HT1080 (cell line): ENCODE measurements at regions not wholly inside any gene's neighbourhood (a gene's known extent, or its start where the extent isn't known, plus 50 kb on each side); places are given as distances from the start of the nearest gene placed in this dataset.
A peak's percentile ranks its signal among the peaks of the same experiment; 100 is the strongest.

ENCODE experiments used
- DNase-seq: peaks from one replicate; pipeline ENCODE4 v3.0.0-alpha.2; 2015; ENCODE audit warnings: low read depth

DNA sequence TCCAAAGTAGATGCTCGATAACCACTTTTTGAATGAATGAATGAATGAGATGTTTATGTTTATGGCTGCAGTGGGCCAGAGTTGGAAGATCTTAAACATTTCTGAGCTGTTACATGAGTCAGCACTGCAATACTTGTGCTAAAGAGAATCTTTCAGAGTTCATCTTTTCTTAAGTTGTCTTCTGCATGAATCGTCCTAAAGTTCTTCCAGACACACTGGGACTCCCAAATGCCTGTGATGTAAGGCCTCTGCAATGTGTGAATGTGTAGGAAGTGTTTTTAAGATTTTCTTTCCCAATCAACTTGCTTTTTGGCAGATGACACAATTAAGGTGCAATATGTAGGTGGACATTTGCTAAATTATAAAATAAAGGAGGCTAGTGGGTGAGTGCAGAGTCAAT, 50.3 kb upstream of the TRIM9 start:
- no peak for DNase-seq

DNA sequence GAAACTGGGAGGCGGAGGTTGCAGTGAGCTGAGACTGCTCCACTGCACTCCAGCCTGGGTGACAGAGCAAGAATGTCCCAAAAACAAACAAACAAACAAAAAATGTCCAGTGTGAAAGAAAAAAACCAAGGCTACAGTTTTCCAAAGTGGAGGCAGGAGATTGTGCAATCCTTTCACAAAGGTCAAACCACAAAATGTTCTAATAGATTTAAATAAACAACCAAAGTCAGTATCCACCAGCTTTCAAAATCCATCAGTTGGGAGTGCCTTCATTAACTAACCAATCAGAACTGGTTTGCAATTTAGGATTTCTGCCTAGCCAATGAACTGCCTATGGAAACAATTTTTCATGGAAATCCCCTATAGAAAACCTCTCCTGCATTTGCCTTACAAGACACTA, 52.3 kb upstream of the TRIM9 start:
- DNase-seq, result no peak

- no peak for DNase-seq
These were observed 60.4 kb upstream of the TRIM9 start for GRCh38 chr14:51155326-51155725.

DNA sequence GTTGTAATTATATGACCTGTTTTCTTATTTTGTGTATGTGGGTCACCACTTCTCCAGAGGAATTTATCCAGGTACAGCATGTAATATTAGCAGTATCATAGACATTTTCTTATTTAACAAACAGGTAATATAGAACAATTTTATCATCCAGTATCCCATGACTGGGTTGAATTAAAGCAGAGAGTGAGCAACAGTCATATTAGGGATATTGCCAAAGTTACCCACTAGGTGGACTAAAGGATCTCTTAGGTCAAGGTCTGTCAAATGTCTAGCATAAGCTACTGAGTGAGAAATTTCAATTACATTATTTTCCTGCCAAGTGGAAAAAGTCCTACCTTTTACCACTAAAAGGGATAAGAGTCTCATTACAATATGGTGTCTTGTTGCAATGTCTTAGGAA, 62.1 kb upstream of the TRIM9 start:
- peak; percentile 30 for DNase-seq

DNA sequence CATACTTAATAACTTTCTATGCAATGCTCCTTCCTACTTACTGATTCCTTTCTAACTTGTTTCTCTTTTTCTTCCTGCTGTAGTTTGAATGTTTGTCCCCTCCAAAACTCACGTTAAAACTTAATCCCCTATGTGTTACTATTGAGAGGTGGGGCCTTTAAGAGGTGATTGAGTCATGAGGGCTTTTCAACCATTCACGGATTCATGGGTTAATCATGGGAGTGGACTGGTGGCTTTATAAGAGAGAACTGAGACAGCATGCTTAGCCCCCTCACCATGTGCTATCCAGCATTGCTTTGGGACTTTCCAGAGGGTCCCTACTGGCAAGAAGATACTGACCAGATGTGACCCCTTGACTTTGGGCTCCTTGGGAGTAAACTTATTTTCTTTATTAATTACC, 66.0 kb upstream of the TRIM9 start:
- DNase-seq, result no peak

DNA sequence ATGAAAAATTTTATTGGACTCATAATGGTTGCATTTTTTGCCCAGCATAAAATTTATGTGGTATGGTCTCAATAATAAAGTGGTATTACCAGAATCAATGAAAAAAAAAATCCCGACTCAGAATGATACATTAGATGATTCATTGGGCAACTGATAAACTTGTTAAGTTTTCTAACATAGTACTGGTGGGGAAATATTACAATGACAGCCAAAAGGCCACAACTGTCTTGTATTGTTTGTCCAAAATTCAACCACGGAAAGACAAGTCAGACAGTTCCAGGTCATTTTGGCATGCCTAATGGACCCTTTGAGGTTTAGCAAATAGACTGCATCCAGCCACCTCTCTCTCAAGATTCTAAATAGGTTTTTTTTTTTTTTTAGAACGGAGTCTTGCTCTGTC, 70.5 kb upstream of the TRIM9 start:
- DNase-seq, result no peak

DNA sequence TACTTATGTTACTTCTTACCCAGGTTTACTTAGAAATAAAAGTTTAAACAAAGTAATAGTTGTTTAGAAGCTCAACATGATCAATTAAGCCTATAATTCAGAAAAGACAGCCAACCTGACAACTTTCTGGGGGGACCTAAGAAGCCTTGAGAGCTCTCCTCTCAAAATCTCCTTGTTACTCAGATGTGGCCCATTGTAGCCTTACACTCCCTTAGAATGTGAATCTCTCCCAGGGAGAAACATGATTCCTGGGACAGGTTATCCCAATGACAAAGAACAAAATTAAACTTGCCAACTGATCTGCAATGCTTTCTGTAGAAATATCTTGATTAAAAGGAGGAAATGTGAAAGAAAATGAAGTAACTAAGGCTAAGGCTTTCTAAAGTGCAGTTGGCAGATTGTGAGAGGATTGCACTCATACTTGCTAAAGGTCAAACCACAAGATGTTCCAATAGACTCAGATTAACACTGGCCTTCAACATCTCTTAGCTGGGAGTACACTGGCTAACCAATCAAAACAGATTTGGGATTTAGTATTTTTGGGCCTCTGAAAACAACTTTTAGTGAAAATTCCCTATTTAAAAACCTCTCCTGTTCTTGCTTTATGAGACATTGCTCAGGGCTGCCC, 72.3 kb upstream of the TMX1 start:
- DNase-seq, result no peak

- DNase-seq, result no peak
These were observed 71.8 kb upstream of the TMX1 start for GRCh38 chr14:51168215-51168613.

DNA sequence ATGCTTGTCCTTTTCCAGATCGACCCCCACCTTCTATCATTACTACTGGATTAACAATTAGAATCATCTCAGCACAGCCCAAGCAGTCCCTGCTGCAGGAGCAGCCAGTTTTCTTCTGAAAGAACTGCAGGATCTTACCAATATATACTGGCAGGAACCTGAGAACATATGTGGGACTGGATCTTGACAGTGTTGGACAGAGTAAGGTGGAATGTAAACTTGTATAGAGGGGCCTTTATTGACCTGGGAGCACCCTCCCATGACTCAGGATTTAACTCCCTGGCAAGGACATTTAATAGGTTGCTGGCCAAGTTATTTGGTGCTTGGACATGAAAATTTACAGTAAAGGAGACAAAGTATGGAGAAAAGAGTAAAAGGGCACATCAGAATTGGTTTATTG, 66.2 kb upstream of the TMX1 start:
- no peak for DNase-seq

DNA sequence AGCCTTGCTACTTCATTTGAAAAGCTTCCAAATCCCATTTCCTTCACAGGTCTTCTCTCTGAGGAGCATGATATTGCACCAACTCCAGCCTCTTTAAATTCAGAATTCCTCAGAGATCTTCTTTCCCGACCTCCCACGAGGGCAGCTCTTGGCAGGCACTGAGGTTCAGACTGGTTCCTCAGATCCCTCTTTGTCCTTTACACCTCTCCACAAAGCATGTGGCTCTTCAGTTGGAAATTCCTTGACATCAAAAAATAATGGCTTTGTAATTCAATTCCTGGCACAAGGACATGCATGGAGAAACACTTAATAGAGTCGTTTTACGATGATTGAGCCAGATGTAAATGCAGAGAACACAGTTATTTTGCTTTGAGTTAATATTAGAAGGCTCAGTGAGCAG, 63.2 kb upstream of the TMX1 start:
- DNase-seq, result no peak

- DNase-seq, result no peak
These were observed 59.5 kb upstream of the TMX1 start for GRCh38 chr14:51180577-51180976.

DNA sequence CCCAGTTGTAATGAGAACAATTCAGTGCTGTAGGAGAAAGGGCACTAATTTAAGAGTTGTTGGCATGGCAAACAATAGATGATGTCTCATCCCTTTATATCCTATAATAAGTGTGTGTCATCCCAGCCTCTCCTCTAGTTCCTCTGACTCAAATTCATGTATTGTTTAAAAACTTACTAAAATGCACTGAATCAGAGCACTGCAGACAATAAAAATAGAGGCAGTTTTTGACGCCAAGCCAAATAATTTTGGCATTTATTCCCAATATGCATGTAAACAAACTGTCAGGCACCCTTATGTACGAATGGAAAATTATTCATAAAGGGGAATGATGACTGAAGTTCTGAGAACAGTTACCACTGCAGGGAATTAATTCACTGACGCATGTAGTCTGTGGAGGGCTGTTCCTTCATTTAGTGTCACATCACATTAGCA, 57.9 kb upstream of the TMX1 start:
- peak; percentile 60 for DNase-seq

GRCh38 chr14:51185180-51185579, 54.9 kb upstream of the TMX1 start:
- no peak for DNase-seq

GRCh38 chr14:51185754-51186153, 54.3 kb upstream of the TMX1 start:
- no peak for DNase-seq

DNA sequence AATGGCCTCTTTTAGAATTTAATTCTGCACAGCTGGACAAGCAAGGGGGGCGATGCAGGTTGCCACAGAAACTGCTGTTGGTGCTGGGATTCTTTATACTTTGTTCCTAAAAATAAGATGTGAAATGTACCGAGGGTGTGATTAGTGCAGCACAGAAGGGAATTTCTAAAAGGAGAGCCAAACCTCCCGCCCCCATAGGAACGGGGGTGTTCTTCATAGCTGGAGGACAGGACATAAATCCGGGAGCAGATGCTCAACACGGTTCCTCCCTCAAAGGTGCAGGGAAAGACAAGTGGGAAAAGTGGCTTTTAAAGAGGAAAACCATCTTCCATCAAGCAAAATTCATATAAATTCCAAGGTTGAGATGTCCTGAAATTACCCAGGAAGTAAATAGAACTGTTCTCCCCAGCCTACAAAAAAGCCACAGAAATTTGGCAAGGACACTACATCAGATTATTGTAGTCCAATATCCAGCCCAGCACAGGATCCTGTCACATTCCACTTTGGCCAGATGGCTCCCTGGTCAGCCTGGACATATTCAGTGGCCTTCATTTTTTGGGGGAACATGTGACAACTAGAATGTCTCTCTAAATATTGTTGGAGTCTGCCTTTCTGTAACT, 51.4 kb upstream of the TMX1 start:
- no peak for DNase-seq

- DNase-seq, result no peak
These were observed 50.3 kb upstream of the TMX1 start for GRCh38 chr14:51189600-51190376.
